Activated T-cell treated with anti-CD3 and anti-CD28 coated beads for 48 hours (primary cell): ENCODE measurements at regions not wholly inside any gene's neighbourhood (a gene's known extent, or its start where the extent isn't known, plus 50 kb on each side); places are given as distances from the start of the nearest gene placed in this dataset.
A peak's percentile ranks its signal among the peaks of the same experiment; 100 is the strongest.
"Not testable (repeated sequence)": the region's sequence is repeated elsewhere in the genome, so short reads cannot be mapped to it uniquely, and the experiment has no call there.

Experiments
- DNase-seq: peaks from one replicate; pipeline ENCODE4 v3.0.0-alpha.2; 2020; ENCODE audit warnings: low read depth

- DNase-seq = no peak
Measured at GRCh38 chr17:77037943-77038342, 102.8 kb upstream of the SEC14L1 start.

- no peak for DNase-seq
Measured at GRCh38 chr17:77038884-77039555, 101.7 kb upstream of the SEC14L1 start.

GRCh38 chr17:77042476-77043231 lies 98.1 kb upstream of the SEC14L1 start:
- DNase-seq = no peak

- DNase-seq = no peak
Measured at GRCh38 chr17:77045441-77046041, 95.2 kb upstream of the SEC14L1 start.

GRCh38 chr17:77049440-77049839 lies 91.3 kb upstream of the SEC14L1 start:
- no peak for DNase-seq

- not testable (repeated sequence) for DNase-seq
Measured at GRCh38 chr17:77050901-77051300, 89.9 kb upstream of the SEC14L1 start.

GRCh38 chr17:77054936-77055335 lies 85.8 kb upstream of the SEC14L1 start:
- no peak for DNase-seq

- DNase-seq = no peak
Measured at GRCh38 chr17:77055453-77055852, 85.3 kb upstream of the SEC14L1 start.

- DNase-seq = no peak
Measured at GRCh38 chr17:77058016-77058415, 82.8 kb upstream of the SEC14L1 start.

GRCh38 chr17:77061669-77062068 lies 79.1 kb upstream of the SEC14L1 start:
- DNase-seq = no peak

GRCh38 chr17:77064598-77064997 lies 76.2 kb upstream of the SEC14L1 start:
- DNase-seq = no peak

GRCh38 chr17:77066165-77066564 lies 74.6 kb upstream of the SEC14L1 start:
- DNase-seq = no peak

- peak; percentile 27 for DNase-seq
Measured at GRCh38 chr17:77066726-77067409, 73.9 kb upstream of the SEC14L1 start.

- no peak for DNase-seq
Measured at GRCh38 chr17:77068915-77069314, 71.9 kb upstream of the SEC14L1 start.

GRCh38 chr17:77070888-77071279 lies 69.9 kb upstream of the SEC14L1 start:
- DNase-seq = no peak

GRCh38 chr17:77071925-77072490 lies 68.8 kb upstream of the SEC14L1 start:
- DNase-seq = no peak

GRCh38 chr17:77072670-77073069 lies 68.1 kb upstream of the SEC14L1 start:
- DNase-seq = no peak

GRCh38 chr17:77074681-77075080 lies 66.1 kb upstream of the SEC14L1 start:
- no peak for DNase-seq

- no peak for DNase-seq
Measured at GRCh38 chr17:77076124-77076830, 64.5 kb upstream of the SEC14L1 start.

GRCh38 chr17:77083531-77083930 lies 57.2 kb upstream of the SEC14L1 start:
- no peak for DNase-seq

- DNase-seq = no peak
Measured at GRCh38 chr17:77085926-77086432, 54.8 kb upstream of the SEC14L1 start.
